ENCODE measurements at regions not wholly inside any gene's neighbourhood (a gene's known extent, or its start where the extent isn't known, plus 50 kb on each side); places are given as distances from the start of the nearest gene placed in this dataset.

- no peak for DNase-seq
These were observed 504.6 kb upstream of the ZNF462 start for GRCh38 chr9:106358331-106358730.

- no peak for DNase-seq
These were observed 486.3 kb upstream of the ZNF462 start for GRCh38 chr9:106376689-106377088.

- DNase-seq = no peak
These were observed 479.9 kb upstream of the ZNF462 start for GRCh38 chr9:106383072-106383471.

GRCh38 chr9:106387965-106388364 is 475.0 kb upstream of the ZNF462 start:
- no peak for DNase-seq

GRCh38 chr9:106393226-106393625 is 469.7 kb upstream of the ZNF462 start:
- DNase-seq = no peak

- no peak for DNase-seq
These were observed 462.8 kb upstream of the ZNF462 start for GRCh38 chr9:106400170-106400569.

- DNase-seq = no peak
These were observed 462.0 kb upstream of the ZNF462 start for GRCh38 chr9:106400950-106401349.

GRCh38 chr9:106403081-106403480 is 459.9 kb upstream of the ZNF462 start:
- no peak for DNase-seq

- DNase-seq = no peak
These were observed 458.8 kb upstream of the ZNF462 start for GRCh38 chr9:106404137-106404536.

- DNase-seq = no peak
These were observed 457.0 kb upstream of the ZNF462 start for GRCh38 chr9:106405871-106406435.

- DNase-seq = no peak
These were observed 448.9 kb upstream of the ZNF462 start for GRCh38 chr9:106414042-106414441.

- no peak for DNase-seq
These were observed 445.3 kb upstream of the ZNF462 start for GRCh38 chr9:106417685-106418084.

GRCh38 chr9:106419829-106420228 is 443.1 kb upstream of the ZNF462 start:
- no peak for DNase-seq

GRCh38 chr9:106420511-106420944 is 442.4 kb upstream of the ZNF462 start:
- no peak for DNase-seq

GRCh38 chr9:106421772-106422171 is 441.2 kb upstream of the ZNF462 start:
- DNase-seq = no peak

- DNase-seq = no peak
These were observed 439.4 kb upstream of the ZNF462 start for GRCh38 chr9:106423575-106423974.

- no peak for DNase-seq
These were observed 430.3 kb upstream of the ZNF462 start for GRCh38 chr9:106432631-106433030.

- DNase-seq = no peak
These were observed 424.0 kb upstream of the ZNF462 start for GRCh38 chr9:106438928-106439327.

- DNase-seq = no peak
These were observed 421.7 kb upstream of the ZNF462 start for GRCh38 chr9:106441283-106441682.

GRCh38 chr9:106443520-106443919 is 419.4 kb upstream of the ZNF462 start:
- no peak for DNase-seq

- no peak for DNase-seq
These were observed 417.9 kb upstream of the ZNF462 start for GRCh38 chr9:106445107-106445506.

GRCh38 chr9:106449336-106449927 is 413.5 kb upstream of the ZNF462 start:
- DNase-seq = no peak

GRCh38 chr9:106450549-106450948 is 412.4 kb upstream of the ZNF462 start:
- no peak for DNase-seq

GRCh38 chr9:106451223-106451622 is 411.7 kb upstream of the ZNF462 start:
- no peak for DNase-seq

- DNase-seq = no peak
These were observed 406.4 kb upstream of the ZNF462 start for GRCh38 chr9:106456581-106456980.
